IMR-90 (cell line): ENCODE measurements at regions not wholly inside any gene's neighbourhood (a gene's known extent, or its start where the extent isn't known, plus 50 kb on each side); places are given as distances from the start of the nearest gene placed in this dataset.

Experiments
- BHLHE40 ChIP-seq: fragments of 150-350 bp; IDR thresholded peaks from 2 replicates; pipeline ENCODE4 v1.6.1; 2016; ENCODE audit warnings: mild to moderate bottlenecking, low read depth, low read length
- CEBPB ChIP-seq: IDR thresholded peaks from 2 replicates; pipeline ENCODE4 v1.6.1; 2012; ENCODE audit warnings: low read depth, low read length, improper control_type of control experiment
- CTCF ChIP-seq: conservative IDR thresholded peaks from 2 replicates; pipeline ENCODE4 v1.5.1; 2012; ENCODE audit warnings: mild to moderate bottlenecking, low read depth, low read length, improper control_type of control experiment
- FOS ChIP-seq: fragments of 150-350 bp; IDR thresholded peaks from 2 replicates; pipeline ENCODE4 v1.6.1; 2016; ENCODE audit warnings: low read depth, low read length
- MAFK ChIP-seq: IDR thresholded peaks from 2 replicates; pipeline ENCODE4 v1.6.1; 2012; ENCODE audit warnings: low read depth, low read length, improper control_type of control experiment
- MAZ ChIP-seq: IDR thresholded peaks from 2 replicates; pipeline ENCODE4 v1.6.1; 2012; ENCODE audit warnings: low read depth, mild to moderate bottlenecking, low read length, improper control_type of control experiment, moderate library complexity, borderline replicate concordance
- MXI1 ChIP-seq: IDR thresholded peaks from 2 replicates; pipeline ENCODE4 v1.6.1; 2012; ENCODE audit warnings: low read depth, mild to moderate bottlenecking, low read length, moderate library complexity, borderline replicate concordance
- POLR2A ChIP-seq: IDR thresholded peaks from 2 replicates; pipeline ENCODE4 v1.6.1; 2012; ENCODE audit warnings: mild to moderate bottlenecking, low read depth, low read length
- RAD21 ChIP-seq: IDR thresholded peaks from 2 replicates; pipeline ENCODE4 v1.6.1; 2012; ENCODE audit warnings: low read length, improper control_type of control experiment
- RFX5 ChIP-seq: IDR thresholded peaks from 2 replicates; pipeline ENCODE4 v1.8.0; 2012; ENCODE audit warnings: low read depth, mild to moderate bottlenecking, low read length, moderate library complexity
- TF ChIP-seq, protein P1 (sequence below): fragments of 150-350 bp; IDR thresholded peaks from 2 replicates; pipeline ENCODE4 v1.6.1; 2017; ENCODE audit warnings: mild to moderate bottlenecking, antibody characterized with exemption, low read length, low read depth

GRCh38 chr2:143906850-143907249, 613.1 kb downstream of the ZEB2 start:
- TF ChIP-seq CTCF (no peak), POLR2A (no peak), FOS (no peak), CEBPB (no peak), MXI1 (no peak), BHLHE40 (no peak), MAZ (no peak), RFX5 (no peak), RAD21 (no peak), MAFK (no peak)
- TF ChIP-seq, protein P1, sequence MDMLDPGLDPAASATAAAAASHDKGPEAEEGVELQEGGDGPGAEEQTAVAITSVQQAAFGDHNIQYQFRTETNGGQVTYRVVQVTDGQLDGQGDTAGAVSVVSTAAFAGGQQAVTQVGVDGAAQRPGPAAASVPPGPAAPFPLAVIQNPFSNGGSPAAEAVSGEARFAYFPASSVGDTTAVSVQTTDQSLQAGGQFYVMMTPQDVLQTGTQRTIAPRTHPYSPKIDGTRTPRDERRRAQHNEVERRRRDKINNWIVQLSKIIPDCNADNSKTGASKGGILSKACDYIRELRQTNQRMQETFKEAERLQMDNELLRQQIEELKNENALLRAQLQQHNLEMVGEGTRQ: no peak
